HepG2 (cell line): ENCODE measurements at regions not wholly inside any gene's neighbourhood (a gene's known extent, or its start where the extent isn't known, plus 50 kb on each side); places are given as distances from the start of the nearest gene placed in this dataset.
"Not testable (repeated sequence)": the region's sequence is repeated elsewhere in the genome, so short reads cannot be mapped to it uniquely, and the experiment has no call there.

Experiments
- ATAC-seq: fragments of 200-7000 bp; cut with Tn5 transposase; 3 replicates; pipeline ENCODE4 v1.9.1; 2020; ENCODE audit warnings: mild to moderate bottlenecking, moderate library complexity
- BruUV-seq: library from RNA; stranded (reverse); fragments of 400-500 nt; replicated peaks from 2 replicates; lab custom pipeline; 2021; lab: Mats Ljungman, UMichigan
- CTCF ChIA-PET: fragments of 300-600 bp; formaldehyde crosslinking; extraction: SDS; loops from one replicate; lab custom pipeline; 2021; ENCODE audit warnings: low total read pairs, inconsistent platforms, low intra/inter-chr PET ratio; lab: Yijun Ruan, JAX
- POLR2A ChIA-PET: fragments of 350-600 bp; sonication (Branson Sonifier 250); formaldehyde crosslinking; loops from one replicate; lab custom pipeline; 2020; ENCODE audit warnings: antibody characterized with exemption, inconsistent platforms; lab: Yijun Ruan, JAX
- DNase-seq: peaks from one replicate; pipeline ENCODE4 v3.0.0-alpha.2; 2015; ENCODE audit warnings: low spot score
- FAIRE-seq: peaks from 3 replicates; lab custom pipeline; 2011; peaks lifted over from hg19 to GRCh38; lab: Jason Lieb, UNC
- H2AFZ ChIP-seq: one replicate; pipeline ENCODE4 v1.6.1; 2011; ENCODE audit warnings: low read length, inconsistent platforms
- H3K27ac ChIP-seq: fragments of 300-600 bp; 3 replicates; pipeline ENCODE4 v1.8.0; 2011; ENCODE audit warnings: mixed run types, mild to moderate bottlenecking, mixed read lengths, low read length, inconsistent platforms; ENCODE audit not compliant: insufficient read depth; ENCODE audit errors: extremely low read length
- H3K27me3 ChIP-seq, 2 experiments: fragments of 200-600 bp in 1 of 2; 2 replicates in 1 of 2; 3 replicates in 1 of 2; pipeline versions ENCODE4 v1.6.0 to v1.8.0; 2011; ENCODE audit warnings: low read length in 2 of 2, mild to moderate bottlenecking in 2 of 2, moderate library complexity in 2 of 2, inconsistent platforms in 1 of 2; ENCODE audit not compliant: insufficient read depth in 2 of 2, control insufficient read depth in 1 of 2
- H3K36me3 ChIP-seq, 2 experiments: fragments of 200-600 bp in 1 of 2; replicated peaks in 1 of 2; 2 replicates in 1 of 2; 3 replicates in 1 of 2; pipeline versions ENCODE4 v1.5.1 to v1.8.0; 2011; ENCODE audit warnings: low read length in 2 of 2, inconsistent platforms in 1 of 2; ENCODE audit not compliant: insufficient read depth in 2 of 2, control insufficient read depth in 1 of 2
- H3K4me1 ChIP-seq: 2 replicates; pipeline ENCODE4 v1.5.1; 2012; ENCODE audit warnings: low read length, inconsistent platforms; ENCODE audit not compliant: insufficient read depth
- H3K4me2 ChIP-seq: 2 replicates; pipeline ENCODE4 v1.6.0; 2011; ENCODE audit warnings: low read depth, low read length, inconsistent platforms
- H3K4me3 ChIP-seq, 3 experiments: fragments of 200-600 bp in 1 of 3; sonication (generic), shearing (Covaris generic) in 1 of 3; replicated peaks in 1 of 3; 2 replicates each; pipeline ENCODE4 v1.5.1; 2011 to 2016; ENCODE audit warnings: low read length in 3 of 3, inconsistent platforms in 2 of 3, low read depth in 2 of 3, mild to moderate bottlenecking in 2 of 3, control low read depth in 1 of 3, mixed read lengths in 1 of 3; ENCODE audit not compliant: insufficient read depth in 1 of 3
- H3K79me2 ChIP-seq: one replicate; pipeline ENCODE4 v1.6.1; 2011; ENCODE audit warnings: low read length, inconsistent platforms; ENCODE audit not compliant: insufficient read depth
- H3K9ac ChIP-seq: 2 replicates; pipeline ENCODE4 v1.6.0; 2011; ENCODE audit warnings: mild to moderate bottlenecking, low read depth, low read length, inconsistent platforms; ENCODE audit not compliant: insufficient read depth
- H3K9me3 ChIP-seq: 2 replicates; pipeline ENCODE4 v1.5.1; 2012; ENCODE audit warnings: mild to moderate bottlenecking, low read length
- H4K20me1 ChIP-seq: 2 replicates; pipeline ENCODE4 v1.6.0; 2011; ENCODE audit warnings: inconsistent platforms, mild to moderate bottlenecking, low read length, moderate library complexity; ENCODE audit not compliant: insufficient read depth
- DR1 ChIP-seq: sonication (generic); formaldehyde crosslinking; IDR thresholded peaks from 2 replicates; pipeline ENCODE4 v1.8.0; 2021; ENCODE audit warnings: mild to moderate bottlenecking, missing genetic modification reagents, inconsistent platforms
- ELF3 ChIP-seq: IDR thresholded peaks from 2 replicates; pipeline ENCODE4 v1.6.1; 2016; ENCODE audit warnings: missing genetic modification reagents, missing compliant biosample characterization
- SALL2 ChIP-seq: sonication (generic); formaldehyde crosslinking; IDR thresholded peaks from 2 replicates; pipeline ENCODE4 v1.8.1; 2023; ENCODE audit warnings: mild to moderate bottlenecking, missing genetic modification reagents, inconsistent platforms
- SNAPC2 ChIP-seq: sonication (generic); formaldehyde crosslinking; IDR thresholded peaks from 2 replicates; pipeline ENCODE4 v1.8.1; 2022; ENCODE audit warnings: mild to moderate bottlenecking, missing genetic modification reagents
- YEATS2 ChIP-seq: sonication (generic); formaldehyde crosslinking; IDR thresholded peaks from 2 replicates; pipeline ENCODE4 v1.4.0; 2020; ENCODE audit warnings: missing genetic modification reagents, borderline replicate concordance
- ZC3H13 ChIP-seq: sonication (generic); formaldehyde crosslinking; IDR thresholded peaks from 2 replicates; pipeline ENCODE4 v1.8.1; 2023; ENCODE audit warnings: mild to moderate bottlenecking, missing genetic modification reagents, moderate library complexity
- ZNF234 ChIP-seq: sonication (generic); formaldehyde crosslinking; conservative IDR thresholded peaks from 2 replicates; pipeline ENCODE4 v1.5.1; 2020; ENCODE audit warnings: mild to moderate bottlenecking, missing genetic modification reagents
- ZNF549 ChIP-seq: sonication (generic); formaldehyde crosslinking; IDR thresholded peaks from 2 replicates; pipeline ENCODE4 v1.5.0; 2020; ENCODE audit warnings: missing genetic modification reagents
- ZNF615 ChIP-seq: sonication (generic); formaldehyde crosslinking; IDR thresholded peaks from 2 replicates; pipeline ENCODE4 v1.5.0; 2020; ENCODE audit warnings: mild to moderate bottlenecking, missing genetic modification reagents, borderline replicate concordance
- ZSCAN21 ChIP-seq: sonication (generic); formaldehyde crosslinking; IDR thresholded peaks from 2 replicates; pipeline ENCODE4 v1.8.0; 2022; ENCODE audit warnings: mild to moderate bottlenecking, missing genetic modification reagents, moderate library complexity, borderline replicate concordance
- WGBS: methylation state at CpG from one replicate; pipeline ENCODE4 v1.1.6; 2017; ENCODE audit warnings: low lambda C conversion rate; 5-methylcytosine and 5-hydroxymethylcytosine counted together
- in situ Hi-C: cut with HindIII; loops from 2 replicates; pipeline ENCODE4 v1.10.0; 2017; ENCODE audit warnings: low pct_unique_long_range_greater_than_20kb; ENCODE audit not compliant: extremely low pct_ligation_motif_present
- intact Hi-C: fragments of 100-400 bp; cut with micrococcal nuclease; formaldehyde crosslinking; loops from one replicate; pipeline ENCODE4 v1.10.0; 2022; ENCODE audit not compliant: unreplicated experiment

GRCh38 chr3:104360038-104360437 lies 1006.7 kb upstream of the ALCAM start:
- Histone ChIP-seq H3K27ac (no peak overlapping the region), H3K4me2 (no peak overlapping the region)
- in situ Hi-C loops: no loop called here

GRCh38 chr3:104361748-104362147 lies 1005.0 kb upstream of the ALCAM start:
- H3K79me2 ChIP-seq, H3K4me3 ChIP-seq, H2AFZ ChIP-seq, intact Hi-C loops, DNase-seq, H3K4me1 ChIP-seq, H3K27ac ChIP-seq, POLR2A ChIA-PET, H3K27me3 ChIP-seq, H3K4me2 ChIP-seq, ATAC-seq, FAIRE-seq, in situ Hi-C loops, H3K36me3 ChIP-seq, H4K20me1 ChIP-seq, H3K9ac ChIP-seq, H3K9me3 ChIP-seq, BruUV-seq, CTCF ChIA-PET: not testable (repeated sequence)
- WGBS: 72% methylated on average over 8 of the region's 8 CpGs

More at GRCh38 chr3:104360038-104360437, 1006.7 kb upstream of the ALCAM start:
- Histone ChIP-seq H3K9ac (no peak overlapping the region), H2AFZ (no peak overlapping the region), H3K4me3 (no peak overlapping the region), H3K9me3 (no peaks in the 10 kb centered on the region), H3K4me1 (no peaks in the 10 kb centered on the region), H3K36me3 (no peaks in the 10 kb centered on the region), H3K79me2 (no peaks in the 10 kb centered on the region), H3K27me3 (no peaks in the 10 kb centered on the region), H4K20me1 (no peaks in the 10 kb centered on the region)
- ATAC-seq (no peak), FAIRE-seq (no peak), DNase-seq (no peak)
- intact Hi-C loops: no loop called here
- CTCF ChIA-PET: no interaction called here
- TF ChIP-seq ZC3H13: no peak
- no peak for TF ChIP-seq YEATS2 (CRISPR knock-in tag)
- TF ChIP-seq SALL2: no peak
- TF ChIP-seq ZSCAN21: no peak
- TF ChIP-seq ELF3 (CRISPR knock-in tag): no peak
- TF ChIP-seq ZNF615: no peak
- no peak for TF ChIP-seq DR1 (CRISPR knock-in tag)
- no peak for TF ChIP-seq SNAPC2 (CRISPR knock-in tag)
- no peak for TF ChIP-seq ZNF234
- TF ChIP-seq ZNF549 (CRISPR knock-in tag): no peak
- BruUV-seq: no TSS peak
- POLR2A ChIA-PET: no interaction called here
